ENCODE measurements at regions not wholly inside any gene's neighbourhood (a gene's known extent, or its start where the extent isn't known, plus 50 kb on each side); places are given as distances from the start of the nearest gene placed in this dataset.

- DNase-seq (ENCODE audit: low read depth): no peak
- TF ChIP-seq CTCF (conservative IDR thresholded peaks at IDR 0.05; ENCODE audit: low read length): no peak
These were observed 53.5 kb downstream of the PAGE2 start for GRCh38 chrX:55142206-55142918.

GRCh38 chrX:55142919-55143310 is 54.1 kb downstream of the PAGE2 start:
- no peak for TF ChIP-seq CTCF (conservative IDR thresholded peaks at IDR 0.05; ENCODE audit: low read length)
- no peak overlapping the region for H3K4me3 ChIP-seq (ENCODE audit: low read length)
- no peak for DNase-seq (ENCODE audit: low read depth)

More at GRCh38 chrX:55142206-55142918, 53.5 kb downstream of the PAGE2 start:
- H3K4me3 ChIP-seq (ENCODE audit: low read length): no peak overlapping the region

- no peak for TF ChIP-seq CTCF (conservative IDR thresholded peaks at IDR 0.05; ENCODE audit: low read length)
- no peak overlapping the region for H3K4me3 ChIP-seq (ENCODE audit: low read length)
- DNase-seq (ENCODE audit: low read depth): no peak
These were observed 54.8 kb downstream of the PAGE2 start for GRCh38 chrX:55143621-55144020.

- H3K4me3 ChIP-seq (ENCODE audit: low read length): no peak overlapping the region
- no peak for TF ChIP-seq CTCF (conservative IDR thresholded peaks at IDR 0.05; ENCODE audit: low read length)
- DNase-seq (ENCODE audit: low read depth): no peak
These were observed 55.9 kb downstream of the PAGE2 start for GRCh38 chrX:55144697-55145096.

GRCh38 chrX:55149242-55149641 is 60.4 kb downstream of the PAGE2 start:
- TF ChIP-seq CTCF (conservative IDR thresholded peaks at IDR 0.05; ENCODE audit: low read length): no peak
- DNase-seq (ENCODE audit: low read depth): no peak
- H3K4me3 ChIP-seq (ENCODE audit: low read length): no peak overlapping the region

- DNase-seq (ENCODE audit: low read depth): no peak
- H3K4me3 ChIP-seq (ENCODE audit: low read length): no peak overlapping the region
- TF ChIP-seq CTCF (conservative IDR thresholded peaks at IDR 0.05; ENCODE audit: low read length): no peak
These were observed 62.4 kb downstream of the PAGE2 start for GRCh38 chrX:55151199-55151598.

- DNase-seq (ENCODE audit: low read depth): no peak
- no peak for TF ChIP-seq CTCF (conservative IDR thresholded peaks at IDR 0.05; ENCODE audit: low read length)
- no peak overlapping the region for H3K4me3 ChIP-seq (ENCODE audit: low read length)
These were observed 60.6 kb upstream of the PAGE5 start for GRCh38 chrX:55159551-55159950.

Data from AG10803 (cell line).